ENCODE measurements at regions not wholly inside any gene's neighbourhood (a gene's known extent, or its start where the extent isn't known, plus 50 kb on each side); places are given as distances from the start of the nearest gene placed in this dataset.
"Not testable (repeated sequence)": the region's sequence is repeated elsewhere in the genome, so short reads cannot be mapped to it uniquely, and the experiment has no call there.

DNA sequence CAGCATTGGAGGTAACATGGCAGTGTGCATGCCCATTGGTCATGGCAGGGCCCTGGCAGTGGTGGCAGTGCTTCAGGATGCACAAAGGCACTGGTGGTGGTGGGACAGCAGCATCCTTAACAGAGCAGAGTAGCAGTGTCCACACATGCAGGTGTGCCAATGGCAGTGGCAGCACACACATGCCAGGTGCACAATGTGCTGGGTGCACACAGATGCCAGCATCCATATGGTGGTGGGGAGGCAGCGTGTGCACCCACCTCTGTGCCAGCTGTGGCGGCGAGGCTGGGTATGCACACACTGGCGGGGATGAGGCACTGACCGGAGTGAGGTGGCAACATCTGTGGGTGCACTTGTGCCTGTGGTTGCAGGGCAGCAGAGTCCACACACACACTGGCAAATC is 150.6 kb downstream of the SI start:
- in situ Hi-C loops (cut with HindIII; ENCODE audit: low sequenced_read_pairs): no loop called here
- DNase-seq (ENCODE audit: low spot score): no peak

DNA sequence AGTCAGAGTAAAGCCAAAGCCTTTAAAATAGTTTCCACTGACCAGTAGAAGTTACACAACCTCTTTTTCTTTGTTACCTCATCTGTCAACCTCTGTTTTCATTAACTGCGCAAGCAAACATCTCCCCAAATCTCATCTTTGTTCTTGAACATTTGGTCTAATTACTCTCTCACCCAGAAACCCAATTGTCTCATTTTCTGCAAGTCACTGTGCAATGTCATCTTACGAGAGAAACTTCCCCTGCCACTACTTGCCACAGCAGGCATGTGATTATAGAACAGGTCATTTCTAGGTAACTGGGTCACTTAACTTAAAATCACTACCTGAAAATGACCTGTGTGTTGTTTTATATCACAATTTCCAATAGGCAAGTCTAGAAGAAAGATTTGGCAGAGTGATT is 159.4 kb downstream of the SI start:
- in situ Hi-C loops (cut with HindIII; ENCODE audit: low sequenced_read_pairs): no loop called here
- no peak for DNase-seq (ENCODE audit: low spot score)

DNA sequence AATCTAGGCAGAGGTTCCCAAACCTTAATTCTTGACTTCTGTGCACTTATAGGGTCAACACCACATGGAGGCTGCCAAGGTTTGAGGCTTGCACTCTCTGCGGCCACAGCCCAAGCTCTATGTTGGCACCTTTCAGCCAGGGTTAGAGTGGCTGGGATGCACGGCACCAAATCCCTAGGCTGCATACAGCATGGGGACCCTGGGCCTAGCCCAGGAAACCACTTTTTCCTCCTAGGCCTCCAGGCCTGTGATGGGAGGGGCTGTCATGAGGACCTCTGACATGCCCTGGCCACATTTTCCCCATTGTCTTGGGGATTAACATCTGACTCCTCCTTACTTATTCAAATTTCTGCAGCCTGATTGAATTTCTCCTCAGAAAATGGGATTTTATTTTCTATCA is 165.4 kb downstream of the SI start:
- in situ Hi-C loops (cut with HindIII; ENCODE audit: low sequenced_read_pairs): no loop called here
- no peak for DNase-seq (ENCODE audit: low spot score)

DNA sequence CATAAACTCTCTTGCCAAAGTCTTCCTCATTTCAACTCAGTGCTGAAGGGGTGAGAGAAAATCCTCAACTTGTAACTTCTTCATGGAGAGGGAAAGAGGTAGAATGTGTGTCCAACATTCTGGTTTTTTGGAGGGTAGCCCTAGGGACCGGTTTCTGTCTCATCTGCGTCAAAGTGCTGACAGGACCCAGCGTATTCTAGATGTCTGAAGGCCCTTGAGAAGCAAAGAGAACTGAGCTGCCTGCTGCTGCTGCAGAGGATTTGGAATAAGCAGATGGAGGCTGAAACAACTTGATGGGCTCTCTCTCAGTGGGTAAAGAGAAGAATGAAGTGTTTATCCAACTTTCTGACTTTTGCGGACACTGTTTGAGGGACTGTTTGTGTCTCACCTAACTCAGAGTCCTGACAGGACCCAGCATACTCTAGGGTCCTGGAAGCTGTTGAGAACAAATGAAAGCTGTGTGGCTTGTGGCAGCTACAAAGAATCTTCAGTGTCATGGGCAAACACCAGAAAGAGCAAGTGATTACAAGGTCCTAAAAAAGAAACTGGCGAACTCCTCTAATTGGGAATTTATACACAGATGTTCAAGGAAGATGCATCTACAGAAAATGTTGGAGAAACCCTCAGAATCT is 174.4 kb downstream of the SI start:
- DNase-seq (ENCODE audit: low spot score): no peak
- in situ Hi-C loops (cut with HindIII; ENCODE audit: low sequenced_read_pairs): no loop called here

DNA sequence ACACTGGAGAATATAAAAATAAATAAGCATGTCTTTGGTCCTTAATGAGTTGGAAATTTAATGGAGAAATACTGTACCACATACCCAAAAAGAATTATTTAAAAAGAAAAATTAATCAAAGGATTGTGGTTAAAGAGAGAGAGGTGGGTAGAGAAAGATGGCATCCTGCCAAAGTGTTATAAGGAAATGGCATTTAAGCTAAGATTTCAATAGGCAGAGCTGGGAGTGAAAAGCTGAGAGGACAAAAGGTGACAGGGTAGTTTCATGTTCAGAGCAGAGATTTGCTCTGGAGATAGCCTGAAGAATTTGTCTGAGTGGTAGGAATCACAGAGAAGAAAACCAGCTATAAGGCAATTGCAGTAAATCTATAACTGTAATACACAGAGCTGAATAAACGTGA is 181.0 kb downstream of the SI start:
- in situ Hi-C loops (cut with HindIII; ENCODE audit: low sequenced_read_pairs): no loop called here
- no peak for DNase-seq (ENCODE audit: low spot score)

DNA sequence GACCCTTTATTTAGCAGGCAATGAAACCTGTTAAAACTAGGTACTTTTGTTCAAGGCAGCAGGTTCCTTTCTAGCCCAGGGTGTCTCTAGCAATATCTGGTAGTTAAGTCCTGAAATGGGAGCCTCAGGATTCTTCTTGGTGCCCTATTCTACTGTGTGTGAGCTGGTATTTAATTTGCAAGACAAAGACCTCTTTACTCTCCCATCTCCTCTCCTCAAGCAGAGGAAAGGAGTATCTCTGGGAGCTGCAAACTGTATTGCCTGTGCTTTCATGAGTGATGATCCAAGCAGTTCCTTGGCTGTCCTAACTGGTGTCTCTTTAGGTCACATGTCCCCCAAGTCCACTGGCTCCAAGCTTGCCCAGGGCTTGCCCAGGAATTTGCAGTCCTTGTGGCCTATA is 188.2 kb downstream of the SI start:
- DNase-seq (ENCODE audit: low spot score): no peak
- in situ Hi-C loops (cut with HindIII; ENCODE audit: low sequenced_read_pairs): no loop called here

DNA sequence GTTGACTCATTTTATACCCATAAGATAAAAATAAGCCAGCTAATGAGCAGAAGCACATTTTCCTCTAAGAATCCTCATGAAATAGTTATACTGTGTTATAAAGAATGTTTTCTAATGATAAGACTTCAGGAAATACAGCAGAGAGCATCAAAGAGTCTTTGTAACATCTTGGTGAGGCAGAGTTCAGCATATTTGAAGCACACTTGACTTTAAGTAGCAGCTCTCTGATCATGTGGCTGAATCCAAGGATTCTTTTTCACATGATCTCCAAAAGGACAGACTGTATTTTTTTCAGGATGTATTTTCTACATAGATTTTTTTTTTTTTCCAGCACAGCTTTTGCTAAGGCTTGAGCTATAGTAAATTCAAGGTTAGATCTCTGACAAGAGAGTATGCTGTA is 195.1 kb downstream of the SI start:
- DNase-seq (ENCODE audit: low spot score): no peak
- in situ Hi-C loops (cut with HindIII; ENCODE audit: low sequenced_read_pairs): no loop called here

DNA sequence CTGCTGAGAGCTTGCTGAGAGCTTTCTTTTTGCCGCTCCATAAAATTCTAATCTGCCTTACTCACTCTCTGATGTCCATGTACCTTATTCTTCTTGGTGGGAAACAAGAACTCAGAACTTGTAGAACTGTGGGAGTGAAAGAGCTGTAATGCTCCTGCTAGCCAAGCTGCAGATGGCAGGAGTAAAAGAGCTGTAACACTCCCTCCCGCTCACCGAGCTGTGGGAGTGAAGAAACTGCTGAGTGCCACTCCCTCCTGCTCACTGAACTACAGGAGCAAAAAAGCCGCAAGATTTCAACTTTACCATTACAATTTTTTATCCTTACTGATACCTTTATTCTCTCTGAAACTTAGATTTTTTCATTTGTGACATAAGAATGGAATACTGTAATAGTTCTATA is 199.1 kb downstream of the SI start:
- in situ Hi-C loops (cut with HindIII; ENCODE audit: low sequenced_read_pairs): no loop called here
- DNase-seq (ENCODE audit: low spot score): no peak

DNA sequence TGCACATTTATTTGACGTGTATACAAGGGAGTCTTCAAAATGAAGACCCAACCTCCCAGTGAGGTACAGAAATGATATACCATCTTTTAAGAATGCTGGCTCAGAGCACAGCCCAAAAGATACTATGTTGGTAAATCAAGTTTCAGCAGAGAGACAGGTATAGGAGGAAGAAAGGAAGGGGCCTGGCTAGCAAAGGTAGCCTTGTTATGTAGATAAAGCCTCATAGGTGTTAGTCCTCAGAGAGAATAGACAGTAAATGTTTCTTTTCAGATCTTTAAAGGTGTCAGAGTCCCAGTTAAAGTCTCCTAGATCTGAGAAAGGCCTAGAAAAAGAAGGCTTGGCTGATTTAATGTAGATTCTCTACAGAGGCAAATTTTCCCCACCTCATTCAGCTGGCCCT is 213.8 kb downstream of the SI start:
- no peak for DNase-seq (ENCODE audit: low spot score)
- in situ Hi-C loops (cut with HindIII; ENCODE audit: low sequenced_read_pairs): loop anchor here (10.0 kb wide), 1 partner anchor 80 kb away; no protein-coding TSS in a partner anchor

DNA sequence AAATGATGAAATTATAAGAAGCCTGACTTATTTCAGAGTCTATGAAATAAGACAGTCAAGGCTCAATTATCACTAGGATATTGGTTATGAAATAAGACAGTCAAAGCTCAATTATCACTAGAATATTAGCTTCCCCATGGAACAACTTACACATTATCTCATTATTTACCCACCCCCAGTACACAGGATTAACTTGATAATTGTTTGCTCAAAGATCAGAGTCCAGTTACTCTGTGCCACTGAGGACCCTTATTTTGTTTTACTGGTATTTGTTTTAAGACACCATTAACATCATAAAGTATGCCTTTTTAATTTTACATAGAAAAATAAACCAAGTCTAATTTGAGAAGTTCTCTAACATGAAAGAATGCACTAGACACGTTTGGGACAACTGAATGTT is 225.4 kb downstream of the SI start:
- in situ Hi-C loops (cut with HindIII; ENCODE audit: low sequenced_read_pairs): no loop called here

DNA sequence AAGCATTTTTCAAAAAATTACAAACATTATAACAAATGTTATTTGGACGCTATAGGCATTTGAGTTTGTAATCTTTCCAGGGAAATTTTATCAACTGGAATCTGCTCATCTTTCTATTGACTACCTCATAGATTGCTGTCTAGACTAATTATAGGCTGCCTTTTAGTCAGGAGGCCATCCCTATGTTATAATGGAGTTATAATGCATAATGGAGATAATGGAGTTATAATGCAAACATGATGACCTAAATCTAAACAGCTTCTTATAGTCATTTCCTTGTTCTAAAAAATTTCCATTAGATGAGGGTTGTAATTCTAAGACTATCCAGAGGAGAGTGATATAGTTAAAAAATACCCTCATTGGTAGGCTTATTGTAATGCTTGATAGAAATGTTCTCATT is 226.4 kb downstream of the SI start:
- no peak for DNase-seq (ENCODE audit: low spot score)
- in situ Hi-C loops (cut with HindIII; ENCODE audit: low sequenced_read_pairs): no loop called here

More for the DNA sequence above, 225.4 kb downstream of the SI start:
- DNase-seq (ENCODE audit: low spot score): no peak

DNA sequence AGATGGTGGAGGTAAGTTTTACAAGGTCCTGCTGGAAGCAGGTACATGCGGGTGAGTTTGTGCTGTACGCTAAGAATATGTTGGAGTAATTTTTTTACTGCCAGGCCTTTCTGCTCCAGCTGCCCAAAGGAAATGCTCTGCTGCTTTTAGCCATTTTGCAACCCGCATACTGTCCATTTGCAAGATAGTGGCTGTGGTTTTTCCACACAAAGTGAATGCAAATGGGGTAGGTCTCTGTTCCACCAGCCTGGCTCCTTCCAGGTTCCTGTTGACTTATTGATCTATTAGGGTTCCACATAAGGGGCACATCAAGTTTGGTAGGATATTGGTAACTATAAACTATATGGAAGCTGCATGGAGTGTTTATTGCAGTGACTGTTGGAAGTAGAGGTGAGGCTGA is 227.1 kb downstream of the SI start:
- no peak for DNase-seq (ENCODE audit: low spot score)
- in situ Hi-C loops (cut with HindIII; ENCODE audit: low sequenced_read_pairs): no loop called here

DNA sequence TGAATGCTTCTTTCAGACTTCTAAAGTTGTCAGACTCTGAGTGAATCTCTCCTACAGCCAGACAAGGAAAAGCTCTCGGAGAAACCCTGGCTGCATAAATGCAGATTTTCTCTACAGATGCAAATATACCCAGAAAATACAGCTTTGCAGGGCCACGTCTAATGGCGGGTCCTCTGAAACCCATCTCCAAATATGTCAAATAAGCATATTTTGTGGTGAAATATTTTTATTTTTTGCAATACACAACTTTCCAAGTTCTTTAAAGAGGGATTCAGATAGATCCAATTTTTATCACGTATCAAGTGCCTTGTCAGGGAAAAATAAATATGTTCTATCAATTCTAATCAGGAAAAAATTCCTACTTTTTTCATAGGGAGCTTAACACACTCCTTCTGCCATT is 229.4 kb downstream of the SI start:
- DNase-seq (ENCODE audit: low spot score): no peak
- in situ Hi-C loops (cut with HindIII; ENCODE audit: low sequenced_read_pairs): no loop called here

DNA sequence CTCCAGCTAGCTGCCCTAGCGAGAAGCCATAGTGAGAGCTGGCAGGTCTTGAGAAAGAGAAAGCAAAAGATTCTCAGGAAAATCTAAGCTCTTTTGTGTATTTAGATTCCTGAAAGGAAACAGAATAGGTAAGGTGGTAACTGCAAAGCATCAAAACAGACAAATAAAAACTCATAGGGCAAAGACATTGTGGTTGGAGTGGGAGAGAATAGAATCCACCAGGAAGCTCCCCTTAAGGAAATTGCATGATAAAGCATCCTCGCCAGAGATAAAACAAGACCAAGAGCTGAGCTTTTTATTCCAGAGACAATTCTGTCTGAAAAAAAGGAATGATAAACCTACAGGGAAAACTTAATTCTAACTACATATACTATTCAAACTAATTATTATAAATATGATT is 232.6 kb downstream of the SI start:
- DNase-seq (ENCODE audit: low spot score): no peak
- in situ Hi-C loops (cut with HindIII; ENCODE audit: low sequenced_read_pairs): no loop called here

DNA sequence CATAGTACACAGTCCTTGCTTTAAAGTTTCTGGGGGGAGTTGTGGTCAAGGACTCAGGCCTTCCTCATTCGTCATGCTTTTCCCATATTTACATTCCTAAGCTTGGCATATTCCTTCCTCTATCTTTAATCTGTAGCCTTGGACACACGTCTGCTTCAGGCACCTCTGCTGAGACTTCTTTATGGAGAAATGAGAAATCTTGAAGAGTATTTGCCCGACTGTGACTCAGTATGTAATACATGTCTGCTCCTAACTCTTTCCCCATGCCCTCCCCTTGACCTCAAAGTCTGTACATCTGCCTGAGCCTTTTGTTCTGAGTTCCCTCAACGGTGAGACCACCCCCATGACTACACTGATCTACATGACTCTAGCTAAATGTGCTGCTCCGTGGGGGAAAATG is 246.1 kb downstream of the SI start:
- DNase-seq (ENCODE audit: low spot score): no peak
- in situ Hi-C loops (cut with HindIII; ENCODE audit: low sequenced_read_pairs): no loop called here

DNA sequence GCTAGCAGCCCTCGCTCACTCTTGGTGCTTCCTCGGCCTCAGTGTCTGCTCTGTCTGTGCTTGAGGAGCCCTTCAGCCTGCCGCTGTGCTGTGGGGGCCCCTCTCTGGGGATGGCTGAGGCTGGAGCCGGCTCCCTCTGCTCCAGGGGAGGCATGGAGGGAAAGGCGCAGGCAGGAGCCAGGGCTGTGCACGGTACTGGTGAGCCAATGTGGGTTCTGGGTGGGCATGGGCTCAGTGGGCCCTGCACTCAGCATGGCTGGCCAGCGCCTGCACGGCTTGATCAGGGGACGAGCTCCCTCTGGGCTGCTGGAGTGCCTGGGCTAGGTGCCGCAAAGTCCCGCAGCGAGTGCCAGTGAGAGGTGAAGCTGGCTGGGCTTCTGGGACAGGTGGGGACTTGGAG is 260.0 kb downstream of the SI start:
- no peak for DNase-seq (ENCODE audit: low spot score)
- in situ Hi-C loops (cut with HindIII; ENCODE audit: low sequenced_read_pairs): no loop called here

DNA sequence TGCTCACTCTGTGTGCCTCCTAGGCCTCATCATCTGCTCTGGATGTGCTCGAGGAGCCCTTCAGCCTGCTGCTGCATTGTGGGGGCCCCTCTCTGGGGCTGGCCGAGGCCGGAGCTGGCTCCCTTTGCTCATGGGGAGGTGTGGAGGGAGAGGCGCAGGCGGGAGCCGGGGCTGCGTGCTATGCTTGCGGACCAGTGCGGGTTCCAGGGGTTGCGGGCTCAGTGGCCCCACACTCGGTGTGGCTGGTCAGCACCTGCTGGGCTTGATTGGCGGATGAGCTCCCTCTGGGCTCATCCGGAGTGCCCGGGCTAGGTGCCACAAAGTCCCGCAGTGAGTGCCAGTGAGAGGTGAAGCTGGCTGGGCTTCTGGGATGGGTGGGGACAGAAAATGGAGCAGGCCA is 264.2 kb downstream of the SI start:
- no peak for DNase-seq (ENCODE audit: low spot score)
- in situ Hi-C loops (cut with HindIII; ENCODE audit: low sequenced_read_pairs): no loop called here

DNA sequence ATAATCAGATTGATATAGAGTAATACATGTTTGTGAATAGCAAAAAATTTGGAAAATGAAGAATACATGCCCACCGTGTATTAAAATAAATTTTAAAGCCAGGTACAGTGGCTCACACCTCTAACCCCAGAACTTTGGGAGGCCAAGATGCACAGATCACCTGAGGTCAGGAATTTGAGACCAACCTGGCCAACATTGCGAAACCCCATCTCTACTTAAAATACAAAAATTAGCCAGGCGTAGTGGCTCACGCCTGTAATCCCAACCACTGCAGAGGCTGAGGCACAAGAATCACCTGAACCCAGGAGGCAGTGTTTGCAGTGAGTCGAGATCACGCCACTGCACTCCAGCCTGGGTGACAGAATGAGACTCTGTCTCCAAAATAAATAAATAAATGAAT is 266.3 kb downstream of the SI start:
- no peak for DNase-seq (ENCODE audit: low spot score)
- in situ Hi-C loops (cut with HindIII; ENCODE audit: low sequenced_read_pairs): no loop called here

DNA sequence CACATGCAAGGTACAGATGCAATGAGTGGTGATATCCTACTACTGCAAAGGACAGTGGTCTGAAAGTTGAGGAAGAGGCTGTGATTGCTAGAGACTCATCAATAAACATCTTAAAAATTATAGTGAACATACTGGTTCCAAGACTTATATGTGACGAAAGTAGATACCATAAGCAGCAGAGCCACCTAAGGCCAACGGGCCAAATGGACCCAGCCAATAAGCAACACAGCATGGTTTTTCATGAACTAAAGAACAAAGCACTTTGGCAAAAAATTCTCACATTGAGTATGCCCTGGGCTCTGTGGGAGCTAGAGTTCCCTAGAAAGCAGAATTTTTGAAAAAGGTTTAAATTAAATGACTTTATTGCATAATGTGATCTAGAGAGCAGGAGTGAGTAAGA is 272.1 kb downstream of the SI start:
- no peak for DNase-seq (ENCODE audit: low spot score)
- in situ Hi-C loops (cut with HindIII; ENCODE audit: low sequenced_read_pairs): no loop called here

DNA sequence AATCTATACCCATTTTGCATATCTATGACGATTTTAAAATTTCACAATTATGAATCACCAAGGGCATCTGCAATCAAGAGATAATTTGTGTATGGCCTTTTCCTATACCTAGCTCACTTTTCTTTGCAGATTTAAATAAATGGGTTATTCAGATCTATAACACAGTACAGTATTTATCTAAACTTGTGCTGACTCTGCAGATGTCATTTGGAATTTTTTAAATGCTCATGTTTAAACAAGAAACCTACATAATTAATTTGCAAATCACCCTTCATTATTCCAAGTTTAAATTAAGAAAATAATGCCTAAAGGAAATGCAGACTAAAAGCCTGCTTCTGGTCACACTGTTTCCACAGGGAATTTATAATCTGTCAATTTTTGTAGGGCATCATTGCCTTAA is 284.2 kb downstream of the SI start:
- in situ Hi-C loops (cut with HindIII; ENCODE audit: low sequenced_read_pairs): no loop called here
- no peak for DNase-seq (ENCODE audit: low spot score)

DNA sequence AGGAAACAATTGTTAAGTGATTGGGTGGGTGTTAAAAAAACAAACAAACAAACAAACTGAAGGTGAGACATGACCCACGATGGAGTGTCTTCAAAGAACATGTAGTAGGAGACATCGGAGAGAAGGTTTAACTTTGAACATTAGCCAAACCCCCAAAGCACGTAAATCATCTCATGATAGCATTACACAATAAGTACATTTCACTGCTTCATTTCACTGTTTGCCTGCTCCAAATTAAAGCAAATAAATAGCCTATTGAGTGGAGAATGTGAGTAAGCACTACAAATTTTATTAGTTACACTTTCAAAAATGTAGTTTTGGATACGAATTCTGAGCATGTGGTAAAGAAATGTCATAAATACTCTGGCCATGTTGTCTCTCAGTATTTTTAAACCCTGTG is 287.0 kb downstream of the SI start:
- DNase-seq (ENCODE audit: low spot score): no peak
- in situ Hi-C loops (cut with HindIII; ENCODE audit: low sequenced_read_pairs): no loop called here

DNA sequence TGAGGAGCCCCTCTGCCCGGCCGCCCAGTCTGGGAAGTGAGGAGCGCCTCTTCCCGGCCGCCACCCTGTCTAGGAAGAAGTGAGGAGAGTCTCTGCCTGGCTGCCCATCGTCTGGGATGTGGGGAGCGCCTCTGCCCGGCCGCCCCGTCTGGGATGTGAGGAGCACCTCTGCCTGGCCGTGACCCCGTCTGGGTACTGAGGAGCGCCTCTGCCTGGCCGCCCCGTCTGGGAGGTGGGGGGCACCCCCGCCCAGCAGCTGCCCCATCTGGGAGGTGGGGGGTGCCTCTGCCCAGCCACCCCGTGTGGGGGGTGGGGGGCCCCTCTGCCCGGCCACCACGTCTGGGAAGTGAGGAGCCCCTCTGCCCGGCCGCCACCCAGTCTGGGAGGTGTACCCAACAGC is 293.9 kb downstream of the SI start:
- DNase-seq (ENCODE audit: low spot score); in situ Hi-C loops (cut with HindIII; ENCODE audit: low sequenced_read_pairs): not testable (repeated sequence)
